Mucosa of descending colon (tissue), 3 donors: ENCODE measurements at regions not wholly inside any gene's neighbourhood (a gene's known extent, or its start where the extent isn't known, plus 50 kb on each side); places are given as distances from the start of the nearest gene placed in this dataset.
A peak's percentile ranks its signal among the peaks of the same experiment; 100 is the strongest.

Experiments used
- ATAC-seq: fragments of 200-7000 bp; cut with Tn5 transposase; one replicate; pipeline ENCODE4 v1.9.1; 2020; ENCODE audit warnings: mild to moderate bottlenecking, moderate library complexity
- DNase-seq, 3 donors: peaks; one replicate each; pipeline ENCODE4 v3.0.0-alpha.2; 2020
- H3K36me3 ChIP-seq: fragments of 200-600 bp; one replicate; pipeline ENCODE4 v1.8.0; 2021; ENCODE audit warnings: low read depth, mild to moderate bottlenecking
- H3K4me1 ChIP-seq: fragments of 200-600 bp; one replicate; pipeline ENCODE4 v1.8.0; 2021; ENCODE audit warnings: low read depth, mild to moderate bottlenecking
- H3K4me3 ChIP-seq: fragments of 200-600 bp; one replicate; pipeline ENCODE4 v1.8.0; 2021; ENCODE audit warnings: mild to moderate bottlenecking
- H3K9me3 ChIP-seq: fragments of 200-600 bp; one replicate; pipeline ENCODE4 v1.8.0; 2021; ENCODE audit warnings: mild to moderate bottlenecking
- CTCF ChIP-seq: fragments of 200-600 bp; IDR thresholded peaks from one replicate; pipeline ENCODE4 v1.8.0; 2022; ENCODE audit warnings: antibody characterized with exemption, mild to moderate bottlenecking
- intact Hi-C, 2 donors: fragments of 100-400 bp; cut with DNase I in 1 of 2; cut with micrococcal nuclease in 1 of 2; formaldehyde crosslinking; loops; one replicate each; pipeline versions ENCODE4 v1.11.0 to v1.11.1; 2022; cut with DNase I, micrococcal nuclease
- donor health status: DM: no; HTN: no; CAD: no; lungs with moderate emphysema.
- donor health status: DM: no; HTN: no; CAD: no.
- donor health status: DM: no; HTN: yes; CAD: no.

DNA sequence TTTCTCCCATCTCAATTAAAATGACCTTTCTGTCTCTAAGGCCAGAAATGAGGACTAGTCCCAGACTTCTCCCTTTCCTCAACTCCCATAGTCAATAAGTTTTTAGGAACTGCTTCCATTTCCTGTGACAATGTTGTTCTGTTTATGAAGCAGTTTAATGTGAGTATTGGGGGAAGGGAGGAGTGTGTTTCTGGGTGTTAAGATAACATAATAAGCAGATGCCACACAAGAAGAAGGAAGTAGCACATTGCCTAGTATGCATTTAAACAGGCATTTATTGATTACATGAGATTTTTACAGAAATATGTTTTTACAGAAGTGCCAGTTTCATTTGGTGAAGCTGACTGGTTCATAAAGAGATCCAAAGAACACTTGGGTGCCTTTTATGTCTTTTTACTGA is 65.6 kb upstream of the TNR start:
- Histone ChIP-seq H3K4me3 (no peak overlapping the region), H3K9me3 (no peaks in the 10 kb centered on the region), H3K36me3 (no peaks in the 10 kb centered on the region), H3K4me1 (no peaks in the 10 kb centered on the region)
- no peak for ATAC-seq
- no peak for TF ChIP-seq CTCF
- DNase-seq, result no peak
- intact Hi-C loops, result no loop called here

GRCh38 chr1:175808573-175808972 is 65.2 kb upstream of the TNR start:
- Histone ChIP-seq H3K36me3 (no peaks in the 10 kb centered on the region), H3K9me3 (no peaks in the 10 kb centered on the region), H3K4me3 (no peak overlapping the region), H3K4me1 (no peaks in the 10 kb centered on the region)
- DNase-seq (no peak), ATAC-seq (peak; percentile 43)
- no peak for TF ChIP-seq CTCF
- intact Hi-C loops, result no loop called here

- Histone ChIP-seq H3K36me3 (no peaks in the 10 kb centered on the region), H3K9me3 (no peaks in the 10 kb centered on the region), H3K4me3 (no peak overlapping the region), H3K4me1 (no peaks in the 10 kb centered on the region)
- no peak for DNase-seq
- ATAC-seq, result no peak
- no peak for TF ChIP-seq CTCF
- intact Hi-C loops, result no loop called here
Observed at GRCh38 chr1:175804561-175804960, 61.2 kb upstream of the TNR start.

GRCh38 chr1:175803413-175803812 is 60.0 kb upstream of the TNR start:
- TF ChIP-seq CTCF, result no peak
- no peaks in the 10 kb centered on the region for H3K4me1 ChIP-seq
- ATAC-seq, result no peak
- no peaks in the 10 kb centered on the region for H3K9me3 ChIP-seq
- intact Hi-C loops, result no loop called here
- H3K36me3 ChIP-seq, result no peaks in the 10 kb centered on the region
- DNase-seq, result no peak
- H3K4me3 ChIP-seq, result no peak overlapping the region

DNA sequence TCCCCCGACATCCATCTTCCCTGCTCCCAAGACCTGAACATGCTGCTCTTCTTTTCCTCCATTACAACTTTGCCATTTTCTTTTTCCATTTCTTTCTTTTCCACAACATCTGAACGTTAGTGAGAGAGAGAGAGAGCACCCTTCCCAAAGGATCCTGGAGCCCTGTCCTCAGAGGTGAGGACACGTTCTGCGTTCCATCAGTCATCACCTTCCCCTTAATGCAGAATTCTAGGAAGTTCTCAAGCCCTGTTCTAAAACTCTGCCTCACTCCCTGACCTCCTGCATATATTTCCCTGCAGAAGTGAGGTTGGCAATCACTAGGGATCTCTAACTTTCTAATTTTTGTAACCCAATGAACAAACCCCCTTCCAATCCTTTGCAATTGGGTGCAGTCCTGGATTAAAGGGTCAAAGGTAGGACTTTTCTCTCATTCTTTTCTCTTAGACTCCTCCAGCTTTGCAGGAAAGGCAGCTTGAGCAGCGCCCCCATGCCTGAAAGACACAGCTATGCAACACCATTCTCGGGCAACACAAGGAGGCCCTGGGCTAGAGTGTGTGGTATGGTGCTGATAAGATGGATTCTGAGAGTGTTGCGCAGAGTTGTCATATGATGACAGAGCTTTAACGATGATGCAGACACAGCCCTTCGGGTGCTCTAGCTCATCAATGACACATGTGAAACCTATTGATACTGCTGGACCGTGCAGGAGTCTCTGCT is 59.2 kb upstream of the TNR start:
- Histone ChIP-seq H3K9me3 (no peaks in the 10 kb centered on the region), H3K36me3 (no peaks in the 10 kb centered on the region), H3K4me1 (no peaks in the 10 kb centered on the region), H3K4me3 (no peak overlapping the region)
- ATAC-seq (no peak), DNase-seq (no peak)
- intact Hi-C loops, result no loop called here
- no peak for TF ChIP-seq CTCF

DNA sequence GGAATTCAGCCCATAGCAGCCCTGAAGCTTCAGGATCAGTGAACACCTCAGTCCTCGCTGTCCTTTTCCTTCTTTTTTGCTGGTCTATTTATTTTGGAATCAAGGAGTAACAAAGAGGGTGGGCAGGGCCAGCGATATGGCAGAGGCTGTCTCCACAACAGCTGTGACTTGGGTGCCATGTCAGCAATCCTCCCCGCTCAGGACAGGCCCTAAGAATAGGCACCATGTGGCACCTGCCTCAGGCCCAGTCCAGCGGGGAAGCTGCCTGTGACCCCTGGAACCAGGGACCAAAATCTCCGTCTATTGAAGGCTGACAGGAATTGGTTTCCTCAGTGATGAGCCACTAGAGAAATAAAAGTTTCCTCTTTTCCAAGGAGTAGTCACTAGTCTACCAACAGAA is 58.6 kb upstream of the TNR start:
- no peak overlapping the region for H3K4me3 ChIP-seq
- no peaks in the 10 kb centered on the region for H3K9me3 ChIP-seq
- no peaks in the 10 kb centered on the region for H3K36me3 ChIP-seq
- no peak for TF ChIP-seq CTCF
- ATAC-seq (no peak), DNase-seq (no peak)
- intact Hi-C loops, result no loop called here
- no peaks in the 10 kb centered on the region for H3K4me1 ChIP-seq
